DND-41 (cell line): ENCODE measurements at regions not wholly inside any gene's neighbourhood (a gene's known extent, or its start where the extent isn't known, plus 50 kb on each side); places are given as distances from the start of the nearest gene placed in this dataset.

Experiments
- ATAC-seq: fragments of 200-7000 bp; cut with Tn5 transposase; 3 replicates; pipeline ENCODE4 v1.9.1; 2021; ENCODE audit warnings: low read depth; ENCODE audit not compliant: insufficient read depth
- DNase-seq: peaks from one replicate; pipeline ENCODE4 v3.0.0-alpha.2; 2020
- H2AFZ ChIP-seq: 2 replicates; pipeline ENCODE4 v1.6.0; 2012; ENCODE audit warnings: low read depth, low read length
- H3K27ac ChIP-seq: 2 replicates; pipeline ENCODE4 v1.5.1; 2012; ENCODE audit warnings: low read length, inconsistent platforms
- H3K27me3 ChIP-seq: fragments of 200-600 bp; sonication (generic); 2 replicates; pipeline ENCODE4 v1.6.0; 2012; ENCODE audit warnings: low read length, mild to moderate bottlenecking, inconsistent platforms; ENCODE audit not compliant: insufficient read depth, poor library complexity
- H3K36me3 ChIP-seq: 2 replicates; pipeline ENCODE4 v1.5.1; 2012; ENCODE audit warnings: low read length, inconsistent platforms; ENCODE audit not compliant: insufficient read depth
- H3K4me1 ChIP-seq: 2 replicates; pipeline ENCODE4 v1.5.1; 2012; ENCODE audit warnings: mild to moderate bottlenecking, low read length; ENCODE audit not compliant: insufficient read depth
- H3K4me2 ChIP-seq: 2 replicates; pipeline ENCODE4 v1.6.0; 2012; ENCODE audit warnings: mild to moderate bottlenecking, moderate library complexity, low read length, inconsistent platforms; ENCODE audit not compliant: insufficient read depth
- H3K4me3 ChIP-seq, 2 experiments: fragments of 200-600 bp in 1 of 2; shearing (Covaris generic) in 1 of 2; 2 replicates each; pipeline ENCODE4 v1.5.1; 2012 to 2016; ENCODE audit warnings: inconsistent platforms in 2 of 2, low read length in 2 of 2, mild to moderate bottlenecking in 2 of 2, low read depth in 1 of 2, moderate library complexity in 1 of 2
- H3K79me2 ChIP-seq: 2 replicates; pipeline ENCODE4 v1.6.0; 2012; ENCODE audit warnings: low read length, inconsistent platforms; ENCODE audit not compliant: insufficient read depth
- H3K9ac ChIP-seq: 2 replicates; pipeline ENCODE4 v1.6.0; 2012; ENCODE audit warnings: low read depth, mild to moderate bottlenecking, inconsistent platforms, low read length, moderate library complexity
- H3K9me3 ChIP-seq: 2 replicates; pipeline ENCODE4 v1.5.1; 2012; ENCODE audit warnings: low read length, moderate library complexity, mild to moderate bottlenecking, inconsistent platforms; ENCODE audit not compliant: insufficient read depth, severe bottlenecking
- H4K20me1 ChIP-seq: 2 replicates; pipeline ENCODE4 v1.6.0; 2012; ENCODE audit warnings: low read length; ENCODE audit not compliant: insufficient read depth
- EZH2 ChIP-seq: IDR thresholded peaks from 3 replicates; pipeline ENCODE4 v1.6.1; 2012; ENCODE audit warnings: borderline replicate concordance, low read depth, mild to moderate bottlenecking, moderate library complexity, low read length, inconsistent platforms; ENCODE audit not compliant: severe bottlenecking
- TF ChIP-seq, protein P1 (sequence below): IDR thresholded peaks from 2 replicates; pipeline ENCODE4 v1.5.1; 2012; ENCODE audit warnings: borderline replicate concordance, low read length, moderate library complexity, mild to moderate bottlenecking; ENCODE audit not compliant: poor library complexity, severe bottlenecking; ENCODE audit errors: extremely low read depth

DNA sequence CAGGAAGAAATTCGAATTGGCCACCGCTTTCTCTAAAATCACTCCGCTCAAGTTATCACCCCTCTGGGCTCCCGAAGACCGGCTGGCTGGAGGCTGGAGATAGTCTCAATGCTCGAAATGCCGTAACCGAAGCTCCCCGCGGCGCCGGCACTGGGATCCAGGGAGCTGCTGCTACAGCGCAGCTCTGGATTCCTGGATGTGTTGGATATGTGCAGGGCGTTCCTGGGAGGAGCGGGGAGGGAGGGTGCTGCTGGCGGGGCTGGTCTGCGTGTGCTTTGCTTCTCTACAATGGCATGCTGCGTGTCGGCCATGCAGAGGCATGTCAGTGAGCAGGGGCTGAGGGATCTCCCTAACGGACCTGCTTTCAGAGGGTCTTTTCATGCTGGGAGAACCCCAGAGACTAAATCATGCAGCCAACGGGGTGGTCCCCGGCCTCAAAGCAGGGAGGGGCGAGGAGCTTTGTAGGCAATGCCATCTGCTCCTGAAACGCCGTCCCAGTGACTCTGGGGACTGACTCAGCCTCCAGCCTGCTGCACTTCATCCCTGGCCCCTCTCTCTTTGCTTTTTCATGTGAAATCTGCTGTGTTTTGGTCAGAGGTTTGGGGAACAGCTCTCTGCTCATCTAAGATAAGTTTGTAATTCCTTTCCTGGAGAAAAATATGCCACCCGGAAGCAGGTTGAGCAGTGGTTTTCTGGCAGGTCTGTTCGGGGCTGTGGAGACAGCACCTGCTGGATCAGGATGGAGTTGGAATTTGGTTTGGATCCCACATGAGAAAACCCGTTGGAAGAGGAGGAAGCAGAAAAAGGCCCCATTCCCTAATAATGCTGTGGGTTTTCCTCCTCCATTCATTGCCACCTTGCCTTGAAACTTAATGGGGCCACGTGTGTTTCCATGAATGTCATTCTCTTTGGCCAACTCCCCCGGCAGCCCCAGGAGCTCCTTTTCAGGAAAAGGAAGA lies 311.4 kb downstream of the SEC14L1 start:
- Histone ChIP-seq H2AFZ (no peak overlapping the region), H3K9me3 (no peaks in the 10 kb centered on the region), H3K27ac (peak overlapping the region; percentile 85), H3K4me1 (peaks cover 81% of the 10 kb centered on the region), H3K79me2 (peaks cover 100% of the 10 kb centered on the region), H3K4me2 (peak overlapping the region; percentile 66), H4K20me1 (peaks cover 45% of the 10 kb centered on the region), H3K9ac (peak overlapping the region; percentile 97), H3K27me3 (no peaks in the 10 kb centered on the region), H3K36me3 (peaks cover 80% of the 10 kb centered on the region), H3K4me3 (peak overlapping the region; percentile 68 to 92)
- ATAC-seq (peak; percentile 25), DNase-seq (peak; percentile 80)
- TF ChIP-seq, protein P1, sequence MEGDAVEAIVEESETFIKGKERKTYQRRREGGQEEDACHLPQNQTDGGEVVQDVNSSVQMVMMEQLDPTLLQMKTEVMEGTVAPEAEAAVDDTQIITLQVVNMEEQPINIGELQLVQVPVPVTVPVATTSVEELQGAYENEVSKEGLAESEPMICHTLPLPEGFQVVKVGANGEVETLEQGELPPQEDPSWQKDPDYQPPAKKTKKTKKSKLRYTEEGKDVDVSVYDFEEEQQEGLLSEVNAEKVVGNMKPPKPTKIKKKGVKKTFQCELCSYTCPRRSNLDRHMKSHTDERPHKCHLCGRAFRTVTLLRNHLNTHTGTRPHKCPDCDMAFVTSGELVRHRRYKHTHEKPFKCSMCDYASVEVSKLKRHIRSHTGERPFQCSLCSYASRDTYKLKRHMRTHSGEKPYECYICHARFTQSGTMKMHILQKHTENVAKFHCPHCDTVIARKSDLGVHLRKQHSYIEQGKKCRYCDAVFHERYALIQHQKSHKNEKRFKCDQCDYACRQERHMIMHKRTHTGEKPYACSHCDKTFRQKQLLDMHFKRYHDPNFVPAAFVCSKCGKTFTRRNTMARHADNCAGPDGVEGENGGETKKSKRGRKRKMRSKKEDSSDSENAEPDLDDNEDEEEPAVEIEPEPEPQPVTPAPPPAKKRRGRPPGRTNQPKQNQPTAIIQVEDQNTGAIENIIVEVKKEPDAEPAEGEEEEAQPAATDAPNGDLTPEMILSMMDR: no peak
- TF ChIP-seq EZH2: no peak

DNA sequence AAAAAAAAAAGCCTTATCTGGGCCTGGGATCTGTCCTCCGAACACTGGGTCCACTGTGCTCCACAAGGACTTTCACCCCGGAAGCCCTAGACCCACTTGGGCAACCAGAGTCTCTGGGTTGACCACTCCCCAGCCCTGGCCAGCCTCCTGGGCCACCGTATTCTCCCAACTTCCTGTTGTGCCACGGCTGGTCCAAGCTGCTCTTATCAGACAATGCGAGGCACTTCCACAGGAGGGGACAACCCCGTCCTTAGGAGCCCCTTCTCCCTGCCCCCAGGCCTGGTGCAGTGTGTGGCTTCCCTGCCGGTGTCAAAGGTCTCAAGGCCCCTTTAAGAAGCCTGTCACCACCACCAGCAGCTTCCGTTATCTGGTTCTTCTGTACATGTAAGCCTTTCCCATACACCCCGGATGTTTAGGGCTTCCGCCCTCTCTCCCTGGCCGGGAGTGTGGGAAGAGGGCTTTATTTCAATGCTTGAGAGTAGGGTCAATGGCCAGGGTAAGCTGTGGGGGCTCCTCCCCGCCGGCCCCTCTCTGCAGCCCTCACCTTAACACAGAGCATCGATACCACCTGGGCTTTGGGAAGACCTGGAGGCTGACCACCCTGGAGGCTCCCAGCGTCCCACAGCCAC lies 313.0 kb downstream of the SEC14L1 start:
- peak overlapping the region; percentile 85 for H3K27ac ChIP-seq
- H4K20me1 ChIP-seq: peaks cover 61% of the 10 kb centered on the region
- no peak for TF ChIP-seq EZH2
- TF ChIP-seq, protein P1: no peak
- H2AFZ ChIP-seq: no peak overlapping the region
- peaks cover 100% of the 10 kb centered on the region for H3K79me2 ChIP-seq
- peak; percentile 88 for DNase-seq
- H3K27me3 ChIP-seq: no peaks in the 10 kb centered on the region
- H3K4me2 ChIP-seq: peak overlapping the region; percentile 66
- peaks cover 81% of the 10 kb centered on the region for H3K4me1 ChIP-seq
- peak overlapping the region; percentile 97 for H3K9ac ChIP-seq
- no peaks in the 10 kb centered on the region for H3K9me3 ChIP-seq
- H3K36me3 ChIP-seq: peaks cover 95% of the 10 kb centered on the region
- peak overlapping the region; percentile 68 to 92 for H3K4me3 ChIP-seq
- peak; percentile 71 for ATAC-seq

DNA sequence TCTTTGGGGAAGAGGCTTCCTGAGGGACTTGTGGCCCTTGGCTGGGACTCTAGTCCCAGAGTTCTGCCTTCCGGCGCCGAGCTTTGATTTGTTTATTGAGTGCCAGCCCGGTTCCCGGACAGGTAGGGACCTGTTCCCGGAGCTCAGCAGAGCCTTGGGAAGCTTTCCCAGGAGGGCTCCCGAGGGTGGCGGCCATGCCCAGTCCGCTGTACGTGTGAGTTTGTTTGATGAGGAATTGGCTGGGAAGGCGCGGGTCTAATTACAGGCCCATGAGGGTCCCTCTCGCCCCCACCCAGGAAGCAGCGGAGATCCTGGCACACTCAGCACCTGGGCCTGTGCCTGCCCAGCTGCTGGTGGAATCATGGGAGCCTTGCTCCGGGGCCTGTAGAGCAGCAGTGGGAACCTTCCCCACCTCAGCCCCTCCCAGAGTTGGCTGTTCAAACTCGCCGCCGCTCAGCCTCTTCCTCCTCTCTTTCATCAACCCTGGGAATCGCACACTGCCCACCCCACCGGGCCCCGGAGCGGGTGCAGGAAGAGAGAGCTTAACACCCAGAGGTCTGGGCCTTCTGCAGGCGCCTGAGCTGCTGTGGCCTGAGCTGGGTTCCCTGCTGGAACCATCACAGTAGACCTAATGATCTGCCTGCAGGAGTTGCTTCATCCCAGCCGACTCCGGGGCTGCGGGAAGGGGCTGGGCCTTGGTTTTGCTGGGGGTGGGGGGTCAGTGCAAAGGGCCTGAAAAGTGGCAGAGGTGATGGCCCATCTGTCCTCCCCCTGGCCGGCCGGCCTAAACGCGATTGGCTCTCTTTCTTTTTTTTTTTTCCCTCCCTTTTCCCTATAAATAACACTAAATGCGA lies 313.7 kb downstream of the SEC14L1 start:
- Histone ChIP-seq H3K4me1 (peaks cover 81% of the 10 kb centered on the region), H3K9ac (peak overlapping the region; percentile 97), H4K20me1 (peaks cover 68% of the 10 kb centered on the region), H3K79me2 (peaks cover 100% of the 10 kb centered on the region), H3K4me2 (peak overlapping the region; percentile 66), H3K27me3 (no peaks in the 10 kb centered on the region), H2AFZ (no peak overlapping the region), H3K27ac (peak overlapping the region; percentile 85), H3K36me3 (peaks cover 96% of the 10 kb centered on the region), H3K4me3 (peak overlapping the region; percentile 68 to 92), H3K9me3 (no peaks in the 10 kb centered on the region)
- TF ChIP-seq, protein P1: no peak
- no peak for TF ChIP-seq EZH2
- peak; percentile 79 for DNase-seq
- ATAC-seq: peak; percentile 44
